GM19463 (cell line): ENCODE measurements at regions not wholly inside any gene's neighbourhood (a gene's known extent, or its start where the extent isn't known, plus 50 kb on each side); places are given as distances from the start of the nearest gene placed in this dataset.

Experiments
- ATAC-seq: cut with Tn5 transposase; IDR thresholded peaks from one replicate; pipeline ENCODE4 v1.9.1; 2021; ENCODE audit warnings: mild to moderate bottlenecking, moderate library complexity; ENCODE audit not compliant: unreplicated experiment

DNA sequence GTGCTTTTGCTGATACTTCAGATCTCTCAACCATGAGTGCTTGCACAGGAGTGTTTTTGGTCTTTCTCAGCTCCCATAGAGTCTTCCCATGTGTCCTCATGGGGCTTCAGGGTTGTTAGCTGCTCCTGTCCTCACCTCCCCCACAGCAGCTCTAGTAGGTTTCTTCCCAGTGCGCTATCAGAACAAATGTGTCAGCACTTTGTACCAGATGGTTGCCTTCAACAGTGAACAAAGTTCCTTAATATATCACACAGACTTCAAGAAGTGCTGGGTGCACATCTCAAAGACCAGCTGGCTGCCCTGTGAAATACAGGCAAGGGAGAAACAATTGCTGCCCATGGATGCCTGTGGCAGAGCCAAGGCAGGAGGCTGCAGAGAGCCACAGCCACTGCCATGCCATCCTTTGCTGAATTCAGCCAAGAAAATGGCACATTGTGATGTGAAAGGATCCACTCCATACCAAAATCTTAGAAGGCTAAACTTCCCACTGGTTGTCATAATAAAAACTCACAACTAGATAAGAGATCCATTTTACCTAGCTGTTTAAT, 471.3 kb downstream of the C6orf118 start:
- ATAC-seq, result no peak

DNA sequence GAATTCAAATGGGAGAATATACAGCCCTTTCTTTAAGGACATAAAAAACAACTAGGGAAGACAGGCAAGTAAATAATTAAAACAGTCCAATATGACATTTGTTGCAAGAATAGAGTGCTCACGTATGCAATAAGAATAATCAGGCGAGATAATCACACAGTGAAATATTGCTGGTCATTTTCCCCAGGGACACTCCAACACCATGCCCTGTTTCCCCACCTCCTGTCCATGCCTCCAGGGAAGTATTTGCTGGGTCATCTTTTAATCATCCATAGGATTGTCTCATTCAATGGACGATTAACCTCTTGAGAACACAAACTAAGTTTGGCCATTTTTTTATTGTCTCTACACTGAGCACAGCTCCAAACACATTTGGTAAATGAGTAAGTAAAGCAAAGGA, 472.9 kb downstream of the C6orf118 start:
- no peak for ATAC-seq

DNA sequence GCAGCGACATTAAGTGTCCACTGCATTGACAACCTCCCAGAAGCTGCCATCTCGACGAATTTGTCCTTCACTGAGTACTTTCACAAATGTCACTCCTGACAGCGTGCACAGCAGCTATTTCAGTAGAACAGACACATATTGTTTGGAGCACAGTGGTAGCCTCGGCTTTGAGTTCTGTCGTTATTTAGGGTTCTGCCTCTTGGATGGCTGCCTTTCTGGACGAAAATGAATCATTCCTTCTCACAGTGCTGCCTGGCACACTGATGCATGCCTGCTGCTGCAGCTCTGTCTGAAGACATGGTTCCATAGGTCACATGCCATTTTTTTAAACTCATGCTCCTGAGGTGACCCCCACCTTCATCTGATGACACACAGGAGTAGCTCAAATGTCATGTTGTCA, 477.0 kb downstream of the C6orf118 start:
- no peak for ATAC-seq

DNA sequence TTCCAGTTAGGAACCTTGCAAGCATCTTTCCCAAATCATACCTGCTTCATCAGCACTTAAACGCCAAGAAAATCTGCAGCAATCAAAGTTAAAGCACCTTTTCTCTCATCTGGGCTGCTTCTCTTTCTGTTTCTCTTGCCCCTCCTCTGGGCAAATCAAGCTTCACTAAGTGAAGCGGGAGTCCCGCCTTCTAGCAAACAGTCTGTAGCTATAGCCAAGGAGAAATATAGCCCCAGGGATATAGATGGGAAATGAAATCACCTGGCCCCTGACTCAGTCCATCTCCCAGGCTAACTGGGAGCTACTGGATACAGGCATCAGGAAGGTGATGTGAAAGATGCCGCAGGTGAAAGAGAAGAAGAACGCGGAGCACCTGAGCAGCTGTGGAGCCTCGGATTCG, 481.9 kb downstream of the C6orf118 start:
- no peak for ATAC-seq

DNA sequence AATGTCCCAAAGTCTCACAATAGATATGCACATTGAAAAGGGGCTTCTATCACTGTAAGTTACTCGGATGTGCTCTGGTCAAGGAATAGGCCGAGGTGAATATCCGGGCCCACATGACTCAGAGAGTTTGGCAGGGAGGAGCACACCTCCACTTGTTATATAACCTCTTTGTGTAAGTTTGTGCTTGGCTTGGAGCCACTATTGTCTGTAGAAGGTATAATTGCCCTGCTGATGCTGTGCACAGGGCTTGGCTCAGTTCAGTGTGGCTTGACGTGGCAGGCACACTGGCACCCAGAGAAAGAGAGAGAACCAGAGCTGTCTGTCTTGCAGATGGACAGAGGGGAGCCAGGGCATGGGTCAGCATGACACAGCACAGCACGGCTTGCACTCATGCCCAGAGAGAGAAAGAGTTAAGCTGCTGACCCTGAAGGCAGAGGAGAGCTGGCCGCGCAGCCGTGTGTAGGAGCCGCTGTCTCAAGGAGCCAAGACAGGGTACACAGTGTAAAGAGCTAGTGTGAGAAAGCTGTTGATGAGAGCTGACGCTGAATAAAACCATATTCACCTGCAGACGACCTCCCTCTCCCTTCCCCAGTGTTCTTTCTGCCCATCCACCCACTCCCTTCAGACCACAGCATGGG, 482.5 kb downstream of the C6orf118 start:
- no peak for ATAC-seq

DNA sequence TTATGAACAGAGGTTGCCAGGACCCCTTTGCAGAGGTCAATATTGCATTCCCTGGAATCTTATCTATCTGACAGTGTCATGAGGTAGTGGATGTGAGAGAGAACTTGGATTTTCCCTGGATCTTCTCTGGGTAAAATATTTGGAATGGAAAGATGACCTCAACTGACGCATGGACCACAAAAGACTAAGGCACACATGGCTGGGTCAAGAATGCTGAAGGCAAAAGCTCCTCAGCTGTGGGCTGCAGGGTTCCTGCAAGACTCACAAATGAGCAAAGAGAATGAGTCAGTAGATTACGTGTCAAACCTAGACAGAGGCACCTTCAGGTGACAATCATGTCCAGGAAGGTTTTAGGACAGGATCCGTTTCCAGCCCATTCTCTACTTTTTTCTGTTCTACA, 484.0 kb downstream of the C6orf118 start:
- no peak for ATAC-seq

DNA sequence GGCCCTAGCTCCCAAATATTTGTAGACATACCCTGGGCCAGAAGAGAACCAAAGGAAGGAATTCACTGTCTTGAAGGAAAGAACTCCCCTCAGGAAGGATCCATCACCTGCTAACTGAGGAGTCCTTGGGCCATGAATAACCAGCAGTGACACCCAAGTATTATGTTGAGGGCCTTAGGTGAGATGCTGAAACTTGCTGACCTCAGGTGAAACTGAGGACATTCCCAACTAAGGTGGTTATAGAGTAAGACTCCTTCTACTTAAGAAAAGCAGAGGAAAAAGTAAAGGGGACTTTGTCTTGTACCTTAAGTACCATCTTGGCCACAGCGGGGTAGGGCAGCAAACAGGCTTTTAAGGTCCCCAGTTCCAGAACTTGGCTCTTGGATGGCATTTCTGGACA, 491.7 kb downstream of the C6orf118 start:
- ATAC-seq, result no peak

DNA sequence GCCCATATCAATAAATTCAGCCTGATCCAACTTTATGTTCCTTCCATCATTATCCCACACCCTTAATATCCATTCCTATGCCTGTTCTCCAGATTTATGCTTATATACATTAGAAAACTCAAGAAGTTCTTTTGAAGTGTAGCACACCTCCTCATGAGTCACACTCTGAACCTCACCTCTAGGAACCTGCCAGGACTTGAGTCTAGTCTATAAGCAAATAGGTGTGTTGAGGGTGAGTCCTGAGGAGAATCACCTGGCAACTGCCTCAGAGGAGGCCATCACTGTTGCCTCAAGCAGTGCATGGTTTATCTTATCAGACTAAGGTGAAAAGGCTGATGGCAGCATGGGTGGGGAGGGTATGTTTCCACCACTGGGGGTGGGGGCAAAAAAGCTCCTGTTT, 496.7 kb downstream of the C6orf118 start:
- no peak for ATAC-seq

DNA sequence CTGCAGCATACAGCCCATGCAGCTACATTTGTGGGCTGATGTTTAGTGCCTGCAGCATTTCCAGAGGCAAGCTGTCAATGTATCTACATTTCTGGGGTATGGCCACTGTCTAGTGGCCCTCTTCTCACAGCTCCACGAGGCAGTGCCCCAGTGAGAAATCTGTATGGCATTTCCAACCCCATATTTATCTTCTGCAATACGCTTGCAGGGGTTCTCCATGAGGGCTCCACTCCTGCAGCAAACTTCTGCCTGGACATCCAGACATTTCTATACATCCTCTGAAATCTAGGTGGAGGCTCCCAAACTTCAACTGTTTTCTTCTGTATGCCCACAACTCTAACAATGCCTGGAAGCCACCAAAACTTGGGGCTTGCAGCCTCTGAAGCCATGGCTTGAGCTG, 502.3 kb downstream of the C6orf118 start:
- no peak for ATAC-seq

DNA sequence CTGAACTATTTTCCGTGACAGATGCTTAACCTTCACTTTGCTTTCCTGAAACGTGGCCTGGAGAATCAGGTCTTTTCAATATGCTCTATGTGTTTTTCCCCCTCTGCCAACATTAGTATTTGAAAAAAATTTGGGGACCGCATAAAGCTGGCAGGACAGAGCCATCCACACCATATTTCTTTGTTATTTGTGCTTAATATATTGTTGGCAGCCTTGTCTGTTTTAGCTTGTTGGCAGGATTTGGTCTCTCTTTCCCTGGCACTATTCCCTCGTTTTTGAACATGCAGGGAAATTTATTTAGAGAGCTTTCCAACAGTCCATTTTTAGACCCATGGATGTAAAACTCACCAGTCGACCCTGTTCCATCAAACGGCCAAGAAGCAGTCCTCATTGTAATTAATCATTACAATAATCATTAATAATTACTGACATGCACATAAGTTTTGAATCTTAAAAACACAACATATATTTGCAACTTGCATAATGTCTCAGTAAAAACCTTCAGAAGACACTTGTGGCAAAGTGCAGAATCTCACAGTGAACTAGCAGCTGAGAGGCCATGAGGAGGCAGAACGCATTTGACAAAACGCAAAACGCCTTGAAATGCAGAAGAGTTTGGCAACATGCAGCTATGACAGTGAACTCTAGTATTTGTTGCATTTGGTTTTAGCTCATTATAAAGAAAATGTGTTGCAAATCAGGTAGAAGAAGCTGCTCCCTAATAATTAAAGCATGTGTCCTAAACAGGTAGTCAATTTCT, 514.2 kb downstream of the C6orf118 start:
- ATAC-seq, result no peak

DNA sequence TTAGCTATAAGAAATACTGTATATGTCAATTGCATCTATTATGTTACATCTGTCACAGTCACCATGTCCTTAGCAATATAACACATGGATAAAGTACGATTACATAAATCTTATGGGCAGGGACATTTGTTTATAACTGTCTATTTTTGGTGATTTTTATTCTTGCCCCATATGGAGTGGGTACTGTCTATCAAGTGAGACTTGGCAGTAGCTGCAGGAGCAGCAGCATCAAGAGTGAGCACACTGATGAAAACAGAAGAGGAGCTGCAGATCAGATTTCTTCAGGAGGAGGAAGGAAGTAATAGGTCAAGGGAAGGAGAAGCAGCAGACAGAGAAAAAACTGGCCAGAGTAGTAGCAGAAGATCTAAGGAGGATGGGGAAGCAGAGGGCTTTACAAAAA, 516.7 kb downstream of the C6orf118 start:
- no peak for ATAC-seq

DNA sequence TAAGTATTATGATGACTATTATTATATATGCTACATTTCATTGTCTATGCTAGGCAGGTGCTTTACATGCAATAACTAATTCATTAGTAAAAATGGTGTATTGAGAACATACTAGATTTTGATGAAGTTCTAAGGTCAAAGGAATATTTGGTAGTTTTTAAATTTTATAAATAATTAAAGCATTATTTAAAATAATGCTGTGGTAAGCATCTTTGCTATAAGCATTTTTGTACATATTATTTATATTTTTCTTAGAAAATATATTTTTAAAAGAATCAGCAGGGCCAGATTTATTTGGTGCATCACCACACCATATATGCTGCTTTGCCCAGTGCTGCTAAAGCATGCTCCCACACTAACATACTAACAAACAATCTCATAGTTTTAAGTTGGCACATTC, 517.9 kb downstream of the C6orf118 start:
- no peak for ATAC-seq

DNA sequence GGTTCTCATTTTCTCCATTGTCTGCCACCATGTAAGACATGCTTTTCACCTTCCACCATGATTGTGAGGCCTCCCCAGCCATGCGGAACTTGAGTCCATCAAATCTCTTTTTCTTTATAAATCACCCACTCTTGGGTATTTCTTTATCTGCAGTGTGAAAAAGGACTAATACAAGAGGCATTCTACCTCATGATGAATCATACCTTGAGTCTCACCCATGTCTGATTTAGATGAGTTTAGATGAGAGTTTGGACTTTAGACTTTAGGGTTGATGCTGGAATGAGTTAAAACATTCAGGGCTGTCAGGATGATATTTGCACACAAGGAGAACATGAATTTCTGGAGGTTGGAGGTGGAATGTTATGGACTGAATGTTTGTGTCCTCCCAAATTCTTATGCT, 545.6 kb downstream of the C6orf118 start:
- ATAC-seq, result no peak

DNA sequence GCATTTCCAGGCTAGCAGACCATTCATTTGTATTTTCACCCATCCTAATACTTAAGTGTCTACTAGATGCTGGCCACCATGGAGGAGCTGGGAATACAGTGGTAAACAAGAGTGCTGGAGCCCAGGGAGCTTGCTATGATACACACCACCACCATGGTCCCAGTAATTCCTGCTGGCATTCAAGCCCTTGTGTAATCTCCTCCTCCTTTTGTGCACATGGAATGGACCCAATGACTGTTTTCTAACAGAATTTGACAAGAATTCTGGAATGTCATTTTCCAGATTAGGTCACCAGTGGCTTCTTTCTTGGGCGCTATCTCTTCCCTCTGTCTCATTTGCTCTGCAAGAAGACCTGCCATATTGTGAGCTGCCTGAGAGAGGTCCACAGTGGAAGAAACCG, 552.0 kb downstream of the C6orf118 start:
- ATAC-seq, result no peak

DNA sequence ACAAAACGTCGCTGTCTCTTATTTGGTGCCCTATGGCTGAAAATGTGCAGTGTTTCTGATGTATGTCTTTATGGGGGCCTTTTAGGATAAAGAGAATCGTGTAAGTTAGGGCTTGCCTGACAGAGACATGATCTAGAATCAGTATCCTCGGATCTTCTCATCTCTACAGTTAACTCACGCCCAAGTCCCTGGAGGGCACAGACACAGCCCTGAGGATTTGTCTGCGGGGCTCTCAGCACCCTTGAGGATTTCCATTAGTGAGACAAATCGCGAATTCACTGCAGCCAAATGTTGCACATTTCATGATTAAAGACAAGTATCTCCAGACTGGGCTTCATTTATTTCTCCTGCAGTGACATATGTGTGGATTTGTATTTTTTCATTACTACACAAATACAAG, 552.7 kb downstream of the C6orf118 start:
- ATAC-seq, result no peak

DNA sequence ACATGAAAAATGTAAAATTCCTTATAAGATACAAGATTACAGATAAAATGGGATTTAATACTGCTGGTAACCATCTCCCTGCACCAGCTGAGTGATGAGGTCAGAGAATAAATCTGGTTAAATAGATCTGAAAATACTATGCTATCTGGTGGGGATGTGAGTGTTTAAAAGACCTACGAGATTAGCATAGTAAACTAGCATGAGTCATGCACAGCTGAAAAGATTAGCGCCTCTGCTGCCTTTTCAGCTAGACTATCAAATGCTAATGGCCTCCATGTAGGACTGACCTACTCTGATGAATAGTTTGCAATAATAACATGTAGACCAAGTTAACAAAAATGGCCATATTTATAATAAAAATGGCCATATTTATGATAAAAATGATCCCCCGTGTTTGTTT, 553.3 kb downstream of the C6orf118 start:
- ATAC-seq, result no peak

DNA sequence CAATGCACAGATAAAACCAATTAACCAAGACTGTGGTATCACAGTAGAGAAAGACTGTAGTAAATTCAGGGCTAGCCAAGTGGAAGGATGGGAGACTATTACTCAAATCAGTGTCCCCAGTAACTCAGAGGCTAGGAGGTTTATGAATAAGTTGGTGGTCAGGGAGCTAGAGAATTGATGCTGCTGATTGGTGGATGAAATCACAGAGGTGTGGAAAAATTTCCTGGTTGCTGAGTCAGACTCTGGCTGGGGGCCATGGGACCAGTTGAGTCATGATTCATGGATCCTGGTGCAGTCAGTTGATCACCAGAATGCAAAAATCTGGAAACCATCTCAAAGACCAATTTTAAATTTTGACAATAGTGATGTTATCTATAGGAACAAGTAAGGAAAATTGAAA, 555.9 kb downstream of the C6orf118 start:
- ATAC-seq, result no peak

DNA sequence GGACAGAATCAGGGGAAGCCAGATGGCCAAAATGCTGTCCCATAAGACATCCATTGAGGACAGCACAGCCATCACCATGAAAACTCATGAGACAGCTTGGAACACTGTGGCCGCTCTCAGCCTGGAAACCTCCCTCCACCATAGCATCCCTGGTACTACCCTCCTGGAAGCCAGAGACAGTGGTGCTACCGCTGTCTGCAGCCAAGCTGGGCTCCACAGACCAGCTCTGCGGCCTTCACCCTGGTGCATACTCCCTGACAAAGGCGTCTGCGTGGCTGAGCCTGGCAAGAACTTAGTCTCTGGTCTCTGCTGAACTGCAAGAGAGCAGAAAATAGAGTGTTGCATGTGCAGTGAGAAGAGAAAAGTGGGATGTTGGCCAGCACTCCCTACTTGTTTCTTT, 558.0 kb downstream of the C6orf118 start:
- no peak for ATAC-seq

DNA sequence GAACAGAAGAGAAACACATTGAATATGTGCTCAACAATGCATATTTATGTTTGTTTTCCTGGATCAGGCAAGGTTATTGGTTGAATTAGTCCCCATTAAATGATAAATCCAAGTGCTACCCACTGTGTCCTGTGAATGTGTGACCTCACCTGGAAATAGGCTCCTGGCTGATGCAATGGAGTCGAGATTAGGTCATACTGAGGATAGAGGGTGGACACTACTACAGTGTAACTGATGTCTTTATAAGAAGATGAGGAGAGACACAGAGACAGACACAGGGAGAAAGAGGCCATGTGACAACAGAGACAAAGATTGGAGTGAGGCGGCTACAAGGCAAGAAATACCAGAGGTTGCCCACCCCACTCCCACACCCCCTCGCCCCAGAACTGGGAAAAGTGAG, 559.3 kb downstream of the C6orf118 start:
- ATAC-seq, result no peak

DNA sequence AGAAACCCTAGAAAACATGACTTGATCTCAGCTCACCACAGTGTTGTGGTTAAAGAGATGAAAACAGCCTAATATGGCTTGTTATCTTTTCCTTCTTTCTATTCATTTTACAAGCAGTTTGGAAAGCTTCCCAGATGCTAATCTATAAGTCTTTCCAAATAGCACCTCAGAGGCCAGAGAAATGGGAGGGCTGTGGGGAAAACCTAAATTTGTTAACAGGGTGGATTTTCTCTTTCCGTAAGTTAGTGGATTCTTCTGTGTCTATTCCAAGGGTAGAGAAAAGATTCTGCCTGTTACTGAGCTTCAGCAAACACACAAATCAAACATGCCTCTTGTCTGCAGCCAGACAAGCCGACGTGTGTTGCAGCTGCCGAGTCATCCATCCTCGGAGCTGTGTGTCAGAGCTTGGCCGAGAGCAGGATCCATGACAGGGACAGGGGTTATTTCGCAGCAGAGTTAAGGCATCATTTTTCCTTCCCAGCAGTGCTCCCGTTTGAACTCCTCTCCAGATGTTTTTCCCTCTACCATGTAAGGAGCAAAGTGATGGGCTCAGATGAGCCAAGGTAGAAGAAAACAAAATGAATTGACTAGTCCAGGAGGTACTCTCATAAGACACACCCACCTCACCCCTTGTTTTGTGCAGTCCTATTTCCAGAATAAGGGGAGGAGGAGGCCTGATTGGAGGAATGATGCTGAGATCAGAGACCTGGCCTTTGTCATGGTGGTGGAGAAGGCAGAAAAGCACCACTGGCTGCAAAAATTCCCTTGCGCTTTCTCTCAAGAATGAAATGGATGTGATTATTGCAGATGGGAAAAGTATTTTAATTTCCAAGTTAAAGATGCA, 560.0 kb downstream of the C6orf118 start:
- no peak for ATAC-seq

DNA sequence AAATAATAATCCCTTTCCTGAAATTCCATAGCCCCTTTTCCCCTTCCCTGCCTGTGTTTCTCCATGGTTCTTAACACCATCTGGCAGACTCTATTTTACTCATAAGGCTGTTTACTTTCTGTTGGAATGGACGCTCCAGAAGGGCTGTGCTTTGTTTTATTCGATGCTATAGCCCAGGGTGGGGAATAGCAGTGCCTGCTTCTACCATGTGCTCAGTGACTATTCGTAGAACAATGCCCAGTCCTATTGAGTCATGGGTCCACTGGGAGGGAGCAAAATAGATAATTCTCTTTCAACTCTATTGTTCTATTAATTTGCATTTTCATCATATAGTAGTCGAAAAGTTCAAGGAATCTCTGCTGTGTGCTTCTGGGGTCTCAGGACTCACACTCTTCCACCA, 565.1 kb downstream of the C6orf118 start:
- ATAC-seq, result no peak
